ENCODE measurements at regions not wholly inside any gene's neighbourhood (a gene's known extent, or its start where the extent isn't known, plus 50 kb on each side); places are given as distances from the start of the nearest gene placed in this dataset.

- TF ChIP-seq CTCF (conservative IDR thresholded peaks at IDR 0.05): no peak
- TF ChIP-seq ZFX (IDR thresholded peaks at IDR 0.05): no peak
Observed at GRCh38 chr3:124363476-124363875, 366.8 kb upstream of the UMPS start.
